IMR-90 (cell line): ENCODE measurements at regions not wholly inside any gene's neighbourhood (a gene's known extent, or its start where the extent isn't known, plus 50 kb on each side); places are given as distances from the start of the nearest gene placed in this dataset.

ENCODE experiments used
- ATAC-seq: fragments of 200-7000 bp; cut with Tn5 transposase; 2 replicates; pipeline ENCODE4 v1.9.1; 2020; ENCODE audit warnings: low read depth, mild to moderate bottlenecking, moderate library complexity
- BruUV-seq: library from RNA; stranded (reverse); fragments of 400-500 nt; replicated peaks from 2 replicates; lab custom pipeline; 2021; lab: Mats Ljungman, UMichigan
- CTCF ChIA-PET: fragments of 300-600 bp; formaldehyde crosslinking; extraction: SDS; loops from one replicate; lab custom pipeline; 2021; ENCODE audit warnings: antibody characterized with exemption; lab: Yijun Ruan, JAX
- POLR2A ChIA-PET: fragments of 300-600 bp; sonication (Branson Sonifier 250); formaldehyde crosslinking; loops from one replicate; lab custom pipeline; 2022; ENCODE audit warnings: antibody characterized with exemption; ENCODE audit not compliant: unreplicated experiment; lab: Charles Lee
- DNase-seq: peaks from one replicate; pipeline ENCODE4 v3.0.0; 2013
- H2AFZ ChIP-seq: replicated peaks from 2 replicates; pipeline ENCODE3; 2013; ENCODE audit warnings: low read length, mild to moderate bottlenecking; ENCODE audit not compliant: poor library complexity
- H2AK5ac ChIP-seq: 2 replicates; pipeline ENCODE4 v1.6.1; 2013; ENCODE audit warnings: low read depth, low read length, inconsistent platforms
- H2AK9ac ChIP-seq: replicated peaks from 2 replicates; pipeline ENCODE3; 2013; ENCODE audit warnings: mild to moderate bottlenecking, low read depth, low read length, moderate library complexity; ENCODE audit not compliant: poor library complexity
- H2BK120ac ChIP-seq: 2 replicates; pipeline ENCODE4 v1.6.1; 2013; ENCODE audit warnings: low read depth, low read length, inconsistent platforms
- H2BK15ac ChIP-seq: 3 replicates; pipeline ENCODE4 v1.6.1; 2013; ENCODE audit warnings: low read depth, low read length, inconsistent platforms
- H2BK20ac ChIP-seq: 2 replicates; pipeline ENCODE4 v1.6.1; 2013; ENCODE audit warnings: low read depth, mild to moderate bottlenecking, inconsistent platforms, low read length, moderate library complexity
- H2BK5ac ChIP-seq: 2 replicates; pipeline ENCODE4 v1.6.1; 2013; ENCODE audit warnings: mild to moderate bottlenecking, low read depth, low read length, inconsistent platforms; ENCODE audit not compliant: poor library complexity, severe bottlenecking
- H3K14ac ChIP-seq: replicated peaks from 2 replicates; pipeline ENCODE4 v1.6.1; 2013; ENCODE audit warnings: low read depth, low read length, inconsistent platforms
- H3K18ac ChIP-seq: 2 replicates; pipeline ENCODE4 v1.6.1; 2013; ENCODE audit warnings: low read depth, low read length, control low read depth
- H3K23ac ChIP-seq: 2 replicates; pipeline ENCODE4 v1.6.1; 2013; ENCODE audit warnings: low read depth, low read length, inconsistent platforms
- H3K27ac ChIP-seq: 2 replicates; pipeline ENCODE4 v1.5.1; 2013; ENCODE audit warnings: mild to moderate bottlenecking, control low read depth, low read length; ENCODE audit not compliant: insufficient read depth
- H3K27me3 ChIP-seq: 2 replicates; pipeline ENCODE4 v1.6.1; 2013; ENCODE audit warnings: low read length; ENCODE audit not compliant: control insufficient read depth, insufficient read depth
- H3K36me3 ChIP-seq: 2 replicates; pipeline ENCODE4 v1.6.1; 2013; ENCODE audit warnings: low read length, mixed read lengths; ENCODE audit not compliant: control insufficient read depth, insufficient read depth
- H3K4ac ChIP-seq: 2 replicates; pipeline ENCODE4 v1.6.1; 2013; ENCODE audit warnings: low read depth, low read length, inconsistent platforms
- H3K4me1 ChIP-seq: 2 replicates; pipeline ENCODE4 v1.6.1; 2013; ENCODE audit warnings: low read length, mixed read lengths; ENCODE audit not compliant: control insufficient read depth, insufficient read depth
- H3K4me2 ChIP-seq: 2 replicates; pipeline ENCODE4 v1.6.1; 2013; ENCODE audit warnings: low read depth, mild to moderate bottlenecking, control low read depth, low read length, moderate library complexity
- H3K4me3 ChIP-seq: 2 replicates; pipeline ENCODE4 v1.5.1; 2013; ENCODE audit warnings: low read depth, mild to moderate bottlenecking, control low read depth, low read length, moderate library complexity; ENCODE audit not compliant: insufficient read depth
- H3K56ac ChIP-seq: 2 replicates; pipeline ENCODE4 v1.6.1; 2013; ENCODE audit warnings: low read length, inconsistent platforms; ENCODE audit not compliant: insufficient read depth; ENCODE audit errors: extremely low read depth
- H3K79me1 ChIP-seq, 2 experiments: 2 replicates each; pipeline ENCODE4 v1.6.1; 2013; ENCODE audit warnings: low read length in 2 of 2, inconsistent platforms in 1 of 2, low read depth in 1 of 2
- H3K9ac ChIP-seq: 2 replicates; pipeline ENCODE4 v1.6.1; 2013; ENCODE audit warnings: low read depth, low read length, control low read depth
- H3K9me1 ChIP-seq: 2 replicates; pipeline ENCODE4 v1.6.1; 2013; ENCODE audit warnings: low read length, inconsistent platforms; ENCODE audit not compliant: insufficient read depth
- H3K9me3 ChIP-seq: 2 replicates; pipeline ENCODE4 v1.6.1; 2013; ENCODE audit warnings: low read length; ENCODE audit not compliant: control insufficient read depth, insufficient read depth
- H4K20me1 ChIP-seq: 2 replicates; pipeline ENCODE4 v1.6.1; 2013; ENCODE audit warnings: low read length, inconsistent platforms; ENCODE audit not compliant: insufficient read depth
- H4K5ac ChIP-seq: 2 replicates; pipeline ENCODE4 v1.6.1; 2013; ENCODE audit warnings: mild to moderate bottlenecking, low read depth, low read length, control low read depth
- H4K8ac ChIP-seq, 2 experiments: 2 replicates each; pipeline ENCODE4 v1.6.1; 2013; ENCODE audit warnings: low read depth in 2 of 2, low read length in 2 of 2, control low read depth in 1 of 2, inconsistent platforms in 1 of 2
- H4K91ac ChIP-seq: 2 replicates; pipeline ENCODE4 v1.6.1; 2013; ENCODE audit warnings: low read depth, low read length, inconsistent platforms; ENCODE audit not compliant: insufficient read depth
- CHD1 ChIP-seq: IDR thresholded peaks from 2 replicates; pipeline ENCODE4 v1.6.1; 2012; ENCODE audit warnings: low read depth, low read length, improper control_type of control experiment
- FOS ChIP-seq: fragments of 150-350 bp; IDR thresholded peaks from 2 replicates; pipeline ENCODE4 v1.6.1; 2016; ENCODE audit warnings: low read depth, low read length
- MAZ ChIP-seq: IDR thresholded peaks from 2 replicates; pipeline ENCODE4 v1.6.1; 2012; ENCODE audit warnings: low read depth, mild to moderate bottlenecking, low read length, improper control_type of control experiment, moderate library complexity, borderline replicate concordance
- MXI1 ChIP-seq: IDR thresholded peaks from 2 replicates; pipeline ENCODE4 v1.6.1; 2012; ENCODE audit warnings: low read depth, mild to moderate bottlenecking, low read length, moderate library complexity, borderline replicate concordance
- NFE2L2 ChIP-seq: fragments of 150-350 bp; IDR thresholded peaks from 2 replicates; pipeline ENCODE4 v1.6.1; 2016; ENCODE audit warnings: low read depth, mild to moderate bottlenecking, low read length
- POLR2A ChIP-seq: IDR thresholded peaks from 2 replicates; pipeline ENCODE4 v1.6.1; 2012; ENCODE audit warnings: mild to moderate bottlenecking, low read depth, low read length
- RAD21 ChIP-seq: IDR thresholded peaks from 2 replicates; pipeline ENCODE4 v1.6.1; 2012; ENCODE audit warnings: low read length, improper control_type of control experiment
- RCOR1 ChIP-seq: IDR thresholded peaks from 2 replicates; pipeline ENCODE4 v1.6.1; 2012; ENCODE audit warnings: mild to moderate bottlenecking, low read length, improper control_type of control experiment; ENCODE audit not compliant: insufficient replicate concordance
- RFX5 ChIP-seq: IDR thresholded peaks from 2 replicates; pipeline ENCODE4 v1.8.0; 2012; ENCODE audit warnings: low read depth, mild to moderate bottlenecking, low read length, moderate library complexity
- SMC3 ChIP-seq: fragments of 150-350 bp; IDR thresholded peaks from 2 replicates; pipeline ENCODE4 v1.6.1; 2016; ENCODE audit warnings: low read depth, mild to moderate bottlenecking, antibody characterized with exemption, low read length, moderate library complexity
- WGBS, 2 experiments: methylation state at CpG; one replicate each; pipeline versions ENCODE4 v1.1.5 to v1.1.7; 2013; ENCODE audit warnings: missing lambda C conversion rate in 2 of 2; ENCODE audit not compliant: insufficient read length in 1 of 2; ENCODE audit errors: extremely low coverage in 2 of 2; 5-methylcytosine and 5-hydroxymethylcytosine counted together
- dilution Hi-C: fragments of 300-500 bp; cut with HindIII; formaldehyde crosslinking; loops from one replicate; pipeline ENCODE4 v1.14.3; 2018; ENCODE audit warnings: low sequenced_read_pairs; ENCODE audit not compliant: unreplicated experiment
- in situ Hi-C: fragments of 300-500 bp; cut with MboI; formaldehyde crosslinking; loops from 3 replicates; pipeline ENCODE4 v1.14.3; 2019; ENCODE audit warnings: low sequenced_read_pairs, inconsistent platforms, mixed read lengths
- intact Hi-C: fragments of 100-400 bp; cut with micrococcal nuclease; formaldehyde crosslinking; loops from 2 replicates; pipeline ENCODE4 v1.10.0; 2022
- TF ChIP-seq, protein P1 (sequence below): fragments of 150-350 bp; IDR thresholded peaks from 2 replicates; pipeline ENCODE4 v1.6.1; 2017; ENCODE audit warnings: mild to moderate bottlenecking, antibody characterized with exemption, low read length, low read depth

DNA sequence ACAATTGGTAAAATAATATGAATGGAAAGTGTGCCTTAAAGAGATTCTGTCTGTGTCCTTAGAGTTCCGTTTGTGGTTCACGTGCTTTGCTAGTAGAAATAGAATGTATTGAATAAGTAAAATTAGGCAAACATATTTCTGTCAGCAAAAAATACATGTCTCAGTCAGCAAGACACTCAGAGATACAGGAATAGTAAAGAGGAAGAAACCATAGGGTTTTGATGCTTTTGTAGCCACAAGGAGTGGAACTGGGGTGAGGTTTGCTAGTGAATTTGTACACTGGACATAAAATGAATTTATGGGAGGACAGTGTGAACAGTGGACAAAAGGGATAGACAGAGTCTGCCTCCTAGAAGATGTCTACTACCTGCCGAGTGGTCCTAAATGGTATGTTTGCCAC is 289.2 kb upstream of the NRP1 start:
- H3K4me3 ChIP-seq, result no peak overlapping the region
- H3K36me3 ChIP-seq, result no peaks in the 10 kb centered on the region
- H4K8ac ChIP-seq, result no peak overlapping the region
- H4K91ac ChIP-seq, result no peak overlapping the region
- dilution Hi-C loops, result no loop called here
- H3K27ac ChIP-seq, result no peak overlapping the region
- no peak overlapping the region for H2AFZ ChIP-seq
- CTCF ChIA-PET, result no interaction called here
- no peak overlapping the region for H2AK5ac ChIP-seq
- H3K9me1 ChIP-seq, result no peaks in the 10 kb centered on the region
- DNase-seq (no peak), ATAC-seq (no peak)
- no peak overlapping the region for H3K4ac ChIP-seq
- no peaks in the 10 kb centered on the region for H4K20me1 ChIP-seq
- intact Hi-C loops, result no loop called here
- H3K9ac ChIP-seq, result no peak overlapping the region
- no peak overlapping the region for H3K18ac ChIP-seq
- H3K9me3 ChIP-seq, result no peaks in the 10 kb centered on the region
- H3K4me1 ChIP-seq, result no peaks in the 10 kb centered on the region
- no peak for TF ChIP-seq RCOR1
- no peak for TF ChIP-seq MXI1
- no peak for TF ChIP-seq RAD21
- TF ChIP-seq MAZ, result no peak
- TF ChIP-seq, protein P1, sequence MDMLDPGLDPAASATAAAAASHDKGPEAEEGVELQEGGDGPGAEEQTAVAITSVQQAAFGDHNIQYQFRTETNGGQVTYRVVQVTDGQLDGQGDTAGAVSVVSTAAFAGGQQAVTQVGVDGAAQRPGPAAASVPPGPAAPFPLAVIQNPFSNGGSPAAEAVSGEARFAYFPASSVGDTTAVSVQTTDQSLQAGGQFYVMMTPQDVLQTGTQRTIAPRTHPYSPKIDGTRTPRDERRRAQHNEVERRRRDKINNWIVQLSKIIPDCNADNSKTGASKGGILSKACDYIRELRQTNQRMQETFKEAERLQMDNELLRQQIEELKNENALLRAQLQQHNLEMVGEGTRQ, result no peak
- no peak for TF ChIP-seq FOS
- no peak for TF ChIP-seq NFE2L2
- no peak for TF ChIP-seq POLR2A
- TF ChIP-seq RFX5, result no peak
- TF ChIP-seq CHD1, result no peak
- no peak for TF ChIP-seq SMC3
- H2BK20ac ChIP-seq, result no peak overlapping the region
- no peak overlapping the region for H3K14ac ChIP-seq
- no peak overlapping the region for H2BK120ac ChIP-seq
- no peak overlapping the region for H2BK5ac ChIP-seq
- in situ Hi-C loops, result no loop called here
- H3K56ac ChIP-seq, result no peak overlapping the region
- peaks cover 20% of the 10 kb centered on the region for H3K27me3 ChIP-seq
- H3K4me2 ChIP-seq, result no peak overlapping the region
- H2AK9ac ChIP-seq, result no peak overlapping the region
- POLR2A ChIA-PET, result no interaction called here
- H3K23ac ChIP-seq, result no peak overlapping the region
- no peak overlapping the region for H2BK15ac ChIP-seq
- no CpG with 5 or more reads among the region's 3 CpGs for WGBS, 2 experiments
- no TSS peak for BruUV-seq
- no peak overlapping the region for H4K5ac ChIP-seq
- no peaks in the 10 kb centered on the region for H3K79me1 ChIP-seq
